GM21381 (cell line): ENCODE measurements at regions not wholly inside any gene's neighbourhood (a gene's known extent, or its start where the extent isn't known, plus 50 kb on each side); places are given as distances from the start of the nearest gene placed in this dataset.
A peak's percentile ranks its signal among the peaks of the same experiment; 100 is the strongest.

Experiments
- ATAC-seq: cut with Tn5 transposase; IDR thresholded peaks from one replicate; pipeline ENCODE4 v1.9.1; 2021; ENCODE audit warnings: mild to moderate bottlenecking, moderate library complexity; ENCODE audit not compliant: unreplicated experiment

DNA sequence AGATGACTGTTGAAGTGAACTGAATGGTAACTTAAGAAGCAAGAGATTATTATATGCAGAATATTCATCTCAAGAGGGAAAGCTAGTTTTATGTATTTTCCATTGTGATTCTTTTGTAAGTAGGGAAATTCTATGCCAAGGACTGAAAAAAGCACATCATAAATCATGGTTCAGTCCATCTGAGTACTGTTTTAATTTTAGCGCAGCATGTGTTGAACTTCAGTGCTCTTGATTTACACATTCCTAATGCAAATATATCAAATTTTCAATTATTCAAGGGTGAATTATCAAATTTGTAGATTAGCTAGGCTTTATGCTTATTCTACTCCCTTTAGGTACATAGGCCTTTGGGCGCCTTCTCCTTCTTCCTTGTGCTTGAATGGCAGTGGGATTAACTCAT is 50.3 kb upstream of the TCF12 start:
- no peak for ATAC-seq

DNA sequence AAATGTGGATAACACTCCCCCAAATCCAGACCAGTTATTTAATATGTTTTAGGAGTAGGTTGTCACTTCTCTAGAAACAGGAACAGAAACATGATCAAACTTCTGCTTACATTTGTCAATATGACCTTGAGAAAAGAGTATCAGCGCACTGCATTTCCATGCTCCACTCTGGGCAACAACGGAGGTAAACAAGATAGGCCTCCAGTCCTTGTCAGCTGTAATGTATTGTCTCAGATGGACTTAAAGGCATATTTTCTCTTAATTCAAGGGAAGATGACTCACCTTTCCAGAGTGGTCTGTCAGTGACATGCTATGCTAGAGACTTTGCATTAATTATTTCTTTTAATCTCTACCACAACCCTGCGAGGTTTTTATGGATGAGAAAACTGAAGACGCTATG is 51.6 kb upstream of the TCF12 start:
- ATAC-seq: no peak

DNA sequence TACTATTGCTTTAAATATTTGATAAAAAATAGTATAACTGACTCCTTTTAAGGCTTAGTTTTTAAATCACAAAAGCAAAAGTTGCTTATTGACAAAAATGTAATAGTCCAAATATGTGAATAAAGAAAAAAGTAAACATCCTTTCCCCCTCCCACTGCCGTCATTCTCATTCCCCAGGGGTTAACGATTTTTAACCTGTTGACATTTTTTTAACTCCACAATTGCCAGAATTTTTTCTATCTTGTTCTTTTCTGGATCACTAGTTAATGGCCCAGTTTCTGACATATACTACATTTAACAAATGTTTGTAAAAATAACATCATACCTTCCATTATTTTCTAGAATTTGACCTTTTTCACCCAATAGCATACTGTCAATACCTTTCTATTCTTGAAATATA is 60.6 kb upstream of the TCF12 start:
- ATAC-seq: no peak

DNA sequence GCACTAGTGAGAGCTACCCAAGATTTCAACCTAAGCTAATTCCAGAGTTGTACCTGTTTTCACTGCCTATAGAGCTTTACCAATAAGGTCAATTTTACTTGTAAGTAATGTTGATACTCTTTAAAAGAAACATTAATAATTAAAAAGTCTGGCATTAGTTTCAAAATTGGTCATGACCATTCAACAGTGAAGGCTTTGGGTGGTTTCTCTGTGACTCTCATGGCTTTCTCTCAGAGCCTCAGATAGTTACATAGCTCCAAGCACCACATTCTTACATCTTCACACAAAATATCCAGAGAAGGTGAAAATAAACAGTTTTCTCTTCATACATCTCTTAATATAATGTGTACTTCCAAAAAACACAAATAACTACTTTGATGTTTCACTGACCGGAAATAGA is 61.5 kb upstream of the TCF12 start:
- no peak for ATAC-seq

DNA sequence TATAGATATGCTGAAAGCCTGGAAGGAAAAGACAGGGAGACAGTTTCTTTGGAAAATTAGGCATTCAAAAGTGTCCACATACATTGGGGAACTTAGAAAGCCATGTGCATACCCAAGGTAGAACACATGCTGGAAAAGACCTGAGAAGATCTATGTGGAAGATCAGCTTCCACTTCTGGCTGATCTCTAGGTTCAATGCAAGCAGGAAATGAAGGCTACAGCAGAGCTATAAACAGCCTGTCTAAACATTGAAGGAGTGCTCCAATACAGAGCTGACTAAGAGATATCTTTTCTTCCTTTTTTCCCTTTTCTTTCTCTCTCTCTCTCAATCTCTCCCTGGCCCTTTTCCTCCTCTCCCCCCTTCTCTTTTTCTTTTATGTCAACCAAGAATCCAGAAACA is 73.6 kb upstream of the TCF12 start:
- ATAC-seq: no peak

DNA sequence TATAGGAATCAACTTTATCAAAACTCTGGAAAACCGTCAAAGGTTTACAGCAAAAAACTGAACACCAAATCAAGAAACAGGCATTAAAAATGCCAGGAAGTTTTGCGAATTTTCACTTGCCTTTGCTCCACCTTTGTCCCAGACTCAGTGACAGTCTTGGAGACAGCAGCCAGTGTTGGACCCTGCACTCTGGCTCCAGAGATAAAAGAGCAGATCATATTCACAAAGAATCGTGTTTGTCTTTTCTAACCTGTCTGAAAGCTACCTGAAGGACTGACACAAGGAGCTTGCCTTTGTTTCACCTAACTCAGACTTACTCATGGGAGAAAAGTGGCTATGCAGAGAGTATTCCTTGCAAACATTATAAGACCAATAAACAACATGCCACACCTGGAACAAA is 74.0 kb upstream of the TCF12 start:
- ATAC-seq: no peak

DNA sequence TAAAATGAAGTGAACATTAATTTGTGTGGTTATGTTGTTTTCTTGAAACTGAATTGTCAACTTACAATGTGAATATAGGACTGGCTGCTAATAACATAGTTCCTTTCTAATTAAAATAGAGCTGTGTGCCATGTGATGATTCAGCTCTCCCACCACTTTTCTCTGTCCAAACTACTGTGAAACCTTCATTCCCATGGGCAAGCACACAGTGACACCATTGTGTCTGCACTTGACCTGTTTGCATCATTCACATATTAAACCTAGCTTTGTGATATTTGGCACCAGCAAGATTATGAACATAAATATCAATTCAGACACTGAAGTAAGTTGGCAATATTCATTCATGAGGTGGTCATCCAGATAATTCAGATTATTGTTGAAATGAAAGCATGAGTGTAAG is 78.8 kb upstream of the TCF12 start:
- no peak for ATAC-seq

DNA sequence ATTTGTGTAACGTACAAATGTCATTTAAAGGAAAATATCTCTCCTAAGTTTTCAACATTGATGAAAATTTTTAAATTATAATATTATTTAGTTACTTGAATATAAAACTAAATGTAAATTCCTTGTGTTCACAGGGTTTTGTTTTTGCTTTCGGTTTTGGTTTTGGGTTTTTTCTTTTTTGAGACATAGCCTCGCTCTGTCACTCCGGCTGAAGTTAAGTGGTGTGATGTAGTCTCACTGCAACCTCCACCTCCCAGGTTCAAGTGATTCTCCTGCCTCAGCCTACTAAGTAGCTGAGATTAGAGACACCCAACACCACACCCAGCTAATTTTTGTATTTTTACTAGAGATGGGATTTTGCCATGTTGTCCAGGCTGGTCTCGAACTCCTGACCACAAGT is 79.3 kb upstream of the TCF12 start:
- ATAC-seq: no peak

DNA sequence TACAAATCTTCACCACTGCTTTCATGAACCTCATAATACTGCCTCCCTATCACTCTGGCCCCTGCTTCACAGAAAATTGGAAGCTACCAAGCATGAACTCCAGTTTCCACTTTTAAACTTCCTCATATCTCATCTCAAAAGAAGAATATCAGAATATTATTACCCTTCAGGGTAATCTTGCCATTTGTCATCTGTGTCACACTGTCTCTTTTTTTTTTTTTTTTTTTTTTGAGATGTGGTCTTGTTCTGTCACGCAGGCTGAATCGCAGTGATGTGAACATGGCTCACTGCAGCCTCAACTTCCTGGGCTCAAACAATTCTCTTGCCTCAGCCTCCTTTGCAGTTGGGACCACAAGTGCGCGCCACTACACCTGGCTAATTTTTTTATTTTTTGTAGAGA is 80.4 kb upstream of the TCF12 start:
- no peak for ATAC-seq

DNA sequence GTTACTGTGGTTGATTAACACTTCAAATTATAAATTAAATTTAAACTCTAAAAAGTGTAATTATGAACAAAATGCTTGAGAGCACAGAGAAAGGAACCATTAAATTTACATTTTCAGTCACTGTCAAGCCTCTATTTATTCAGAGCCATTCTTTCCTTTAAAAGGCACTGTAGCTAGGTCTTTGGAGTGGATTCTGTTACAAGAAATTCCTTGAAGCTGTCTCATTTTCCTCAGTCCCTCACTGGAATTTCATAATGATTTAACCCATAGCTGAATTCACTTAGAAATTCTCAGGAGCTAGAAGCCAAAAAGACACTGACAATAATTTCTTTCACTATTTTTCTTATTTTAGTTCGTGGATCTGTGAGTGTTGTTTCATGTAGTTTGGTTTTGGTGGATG is 81.2 kb upstream of the TCF12 start:
- no peak for ATAC-seq

DNA sequence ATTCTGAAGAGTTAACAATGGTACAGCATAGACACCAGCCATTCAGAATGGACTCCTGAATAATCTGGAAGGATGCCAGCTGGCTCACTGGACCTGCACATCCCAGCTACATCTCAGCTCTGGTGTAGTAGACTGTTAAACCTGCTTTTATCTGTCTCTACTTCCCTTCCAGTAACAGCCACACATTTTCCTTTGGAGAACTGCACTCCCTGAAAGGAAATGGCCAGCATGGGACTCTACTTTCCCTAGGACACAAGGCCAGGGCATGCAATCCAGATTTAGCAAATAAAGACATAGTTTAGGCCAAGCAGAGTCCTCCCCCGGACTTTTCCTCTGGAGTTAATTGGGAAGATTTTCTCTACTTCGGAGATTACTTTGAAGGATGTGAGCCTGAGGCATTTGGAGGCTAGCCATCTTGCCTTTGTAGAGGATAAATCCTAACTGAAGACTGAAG is 82.7 kb upstream of the TCF12 start:
- no peak for ATAC-seq

DNA sequence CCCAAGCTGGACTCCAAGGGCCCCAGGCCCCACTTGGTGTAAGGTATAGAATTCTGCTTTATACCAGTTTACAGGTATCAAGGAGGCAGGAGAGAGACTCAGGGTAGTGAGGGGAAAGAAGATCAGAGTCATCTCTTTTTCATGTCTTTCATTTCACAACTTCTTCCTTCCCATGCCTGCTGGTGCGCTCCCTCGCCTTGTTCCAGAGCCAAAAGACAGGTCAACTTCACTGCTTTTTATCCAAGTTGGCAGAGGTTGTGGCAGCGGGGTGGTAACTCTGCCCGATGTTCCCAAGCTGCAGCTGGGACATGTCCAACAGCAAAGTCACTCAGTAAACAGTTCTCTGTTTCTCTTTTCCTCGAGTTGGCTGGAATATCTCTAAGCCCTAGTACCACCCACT is 86.3 kb upstream of the TCF12 start:
- ATAC-seq: no peak

DNA sequence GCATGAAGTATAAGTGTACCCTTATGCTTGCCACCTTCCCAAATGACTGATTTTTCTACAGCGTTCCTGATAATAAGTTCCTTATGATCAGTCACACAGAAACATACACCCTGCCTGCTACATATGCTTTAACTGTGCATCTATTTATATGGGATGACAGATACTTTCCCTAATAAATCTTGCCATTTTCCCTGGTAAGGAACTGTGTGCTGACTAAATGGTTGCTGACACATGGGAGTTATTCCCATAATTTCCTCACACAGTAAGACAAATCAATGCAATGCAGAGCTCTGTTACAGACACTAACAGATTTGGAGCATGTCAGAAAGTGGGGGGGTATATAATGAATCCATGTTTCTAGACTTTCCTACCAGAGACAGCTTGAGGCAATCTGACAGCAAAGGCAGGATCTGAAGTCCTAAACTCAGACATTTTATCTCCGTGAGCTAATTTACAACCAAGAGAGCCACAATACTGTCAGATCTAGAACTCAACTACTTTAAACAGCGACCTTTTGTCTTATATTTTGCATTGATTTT is 86.9 kb upstream of the TCF12 start:
- ATAC-seq: no peak

DNA sequence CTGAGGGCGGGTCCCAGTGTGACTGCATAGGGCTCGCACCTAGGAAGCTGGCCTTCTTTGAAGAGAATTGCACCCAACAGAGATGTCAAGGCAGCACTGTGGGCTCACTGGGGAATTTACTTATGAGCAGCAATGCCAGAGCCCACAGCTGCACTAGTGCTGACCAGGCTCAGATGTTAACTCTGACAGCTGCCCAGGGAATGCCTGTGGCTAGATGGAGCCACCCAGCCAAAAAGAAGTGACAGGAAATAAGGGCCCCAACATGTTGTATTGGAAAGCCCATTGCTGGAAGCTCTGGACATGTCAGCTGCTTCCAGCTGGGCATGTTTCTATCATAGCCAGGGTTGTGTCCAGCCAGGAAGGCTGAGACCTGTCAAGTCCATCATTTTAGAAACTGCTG is 90.9 kb upstream of the ZNF280D start:
- ATAC-seq: no peak

DNA sequence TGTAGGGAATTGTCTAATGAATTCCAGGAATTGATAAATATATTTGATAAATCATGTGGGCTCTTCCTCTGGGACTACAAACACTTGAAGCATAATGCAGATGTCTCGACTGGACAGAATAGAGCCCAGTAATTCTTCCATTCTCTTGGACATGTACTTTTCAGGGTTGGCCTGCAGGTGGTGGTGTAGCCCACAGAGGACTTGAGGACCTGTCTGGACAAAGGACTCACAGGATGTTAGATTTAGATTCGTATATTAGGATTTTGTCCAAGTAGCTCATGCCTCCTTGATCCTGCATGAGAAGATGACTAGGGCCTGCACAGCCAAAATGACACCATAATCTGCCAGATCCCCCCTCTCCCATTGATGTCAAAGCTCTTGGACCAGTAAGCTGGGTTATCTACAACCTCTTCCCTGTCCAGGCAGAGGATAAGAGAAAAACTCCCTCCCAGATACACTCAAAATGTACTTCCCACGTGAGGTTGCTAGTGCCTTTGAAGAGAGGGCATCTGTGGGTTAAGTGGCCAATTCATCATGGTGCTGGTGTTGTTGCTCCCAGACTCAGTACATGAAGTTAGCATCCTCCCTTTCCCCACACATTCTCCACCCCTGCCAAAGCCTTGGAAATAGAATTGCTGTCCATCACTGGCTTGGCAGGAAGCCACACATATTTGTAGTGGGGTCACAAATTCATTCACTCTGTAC is 88.6 kb upstream of the ZNF280D start:
- ATAC-seq: peak; percentile 80

DNA sequence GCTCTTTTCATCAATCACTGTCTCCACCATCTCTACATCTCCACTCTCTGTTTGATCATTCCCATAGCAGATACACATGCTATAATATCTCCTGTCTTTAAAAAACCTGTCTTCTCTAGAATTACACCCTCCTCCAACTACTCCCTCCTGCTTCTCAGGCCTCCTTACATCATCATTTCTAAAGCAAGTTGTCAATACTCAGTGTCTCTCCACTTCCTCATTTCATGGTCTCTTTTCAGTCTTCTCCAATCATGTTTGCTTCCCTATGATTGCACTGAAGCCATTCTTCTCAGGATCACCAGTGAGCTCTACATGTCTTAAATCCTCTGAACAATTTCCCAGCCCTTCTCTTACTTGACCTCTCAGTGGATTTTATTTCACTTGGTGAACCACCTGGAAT is 87.0 kb upstream of the ZNF280D start:
- no peak for ATAC-seq

DNA sequence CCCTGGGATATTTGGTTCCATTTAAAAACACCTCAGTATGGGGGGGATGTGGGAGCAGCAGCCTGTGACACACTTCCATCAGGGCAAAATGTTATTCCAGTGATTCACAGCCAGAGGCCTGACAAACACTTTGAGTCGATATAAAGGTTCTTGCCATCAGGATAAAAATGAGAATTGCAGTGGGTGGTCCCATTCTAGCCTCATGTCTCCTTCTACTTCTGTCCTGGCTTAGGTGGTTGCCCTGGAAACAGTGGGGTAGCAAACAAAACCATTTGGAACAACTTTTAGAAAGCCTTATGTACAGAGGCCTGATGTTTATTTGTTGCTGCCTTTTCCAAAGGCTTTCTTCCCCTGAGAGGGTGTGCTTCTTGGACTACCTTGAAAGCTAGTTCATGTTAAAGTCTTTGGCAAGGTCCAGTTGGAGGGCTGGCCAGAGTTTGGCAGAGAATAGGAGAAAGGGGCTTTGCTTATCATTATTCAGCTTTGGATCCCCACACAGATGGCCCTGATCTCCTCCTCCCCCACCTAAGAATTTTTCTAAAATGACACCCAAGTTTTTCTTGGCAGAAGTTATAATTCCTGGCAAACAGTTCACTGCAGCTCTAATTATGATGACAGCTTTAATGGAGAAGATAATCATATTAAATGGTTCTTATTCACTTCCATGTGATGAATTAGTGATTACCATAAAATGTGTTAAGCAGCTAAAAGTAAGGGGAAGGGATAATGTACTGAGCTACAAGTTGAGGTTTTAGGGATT is 84.2 kb upstream of the ZNF280D start:
- no peak for ATAC-seq

DNA sequence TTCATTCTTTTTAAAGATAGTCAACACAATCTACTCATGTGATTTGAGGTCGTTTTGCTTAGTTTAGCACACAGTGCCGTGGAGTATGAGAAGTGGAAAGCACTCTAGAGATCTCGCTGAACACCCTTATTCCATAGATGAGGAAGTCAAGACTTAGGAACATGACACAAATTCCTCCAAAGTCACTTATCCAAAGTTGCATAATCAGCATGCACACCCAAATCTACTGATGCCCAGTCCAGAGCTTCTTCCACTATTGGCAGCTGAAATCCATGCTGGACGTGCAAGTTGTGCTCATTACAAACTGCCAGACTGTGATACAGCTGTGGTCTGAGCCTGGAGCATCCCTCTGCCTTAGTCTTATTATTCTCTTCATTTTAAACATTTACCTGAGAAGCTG is 83.5 kb upstream of the ZNF280D start:
- ATAC-seq: no peak

DNA sequence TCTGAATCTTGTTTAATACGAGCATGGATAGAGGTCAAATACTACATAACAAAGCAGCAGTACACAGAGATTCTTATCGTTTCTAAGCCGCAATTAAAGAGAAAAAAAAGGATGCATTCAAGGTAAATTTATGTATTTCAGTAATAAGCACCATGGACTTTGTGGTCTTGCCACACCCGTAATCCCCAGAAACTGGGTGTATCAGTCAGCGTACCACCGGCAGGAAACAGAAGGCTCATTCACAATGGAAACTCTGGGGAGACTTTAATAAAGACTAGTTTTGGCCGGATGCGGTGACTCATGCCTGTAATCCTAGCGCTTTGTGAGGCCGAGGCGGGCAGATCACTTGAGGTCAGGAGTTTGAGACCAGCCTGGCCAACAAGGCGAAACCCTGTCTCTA is 81.9 kb upstream of the ZNF280D start:
- ATAC-seq: no peak

DNA sequence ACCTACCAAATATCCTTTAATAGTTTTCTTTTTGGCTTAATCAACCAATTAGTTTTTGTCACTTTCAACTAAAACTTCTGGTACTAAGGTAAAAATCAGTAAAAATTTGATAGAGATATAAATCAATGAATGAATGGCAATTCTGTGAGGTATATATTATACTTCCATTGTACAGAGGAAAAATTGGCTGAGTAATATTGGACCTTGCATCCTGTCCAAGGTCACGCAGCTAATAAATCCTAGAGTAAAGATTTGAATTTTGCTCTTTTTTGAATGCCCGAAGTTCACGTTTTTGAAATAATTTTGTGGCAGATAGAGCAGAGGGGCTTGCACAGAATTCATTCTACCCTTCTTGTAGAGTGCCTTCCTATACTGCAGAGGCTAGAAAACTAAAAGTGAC is 81.1 kb upstream of the ZNF280D start:
- no peak for ATAC-seq

DNA sequence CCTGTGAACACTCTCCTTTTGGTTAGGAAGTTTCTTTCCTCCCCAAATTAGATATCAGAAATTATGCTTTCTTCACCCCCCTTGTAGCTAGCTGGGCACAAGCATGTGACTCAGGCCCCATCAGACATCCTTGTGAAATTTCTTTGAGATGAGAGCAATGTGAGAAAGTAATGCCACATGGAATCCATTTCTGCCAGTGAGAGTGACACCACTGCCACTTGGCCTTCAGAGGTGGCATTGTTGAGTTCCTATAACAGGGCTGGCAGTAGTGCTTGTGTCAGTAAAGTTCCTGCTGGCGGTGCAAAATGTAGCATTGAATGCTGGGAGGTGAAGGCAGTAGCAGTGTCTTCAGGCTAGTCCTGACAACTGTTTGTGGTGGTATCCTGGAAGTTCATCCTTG is 80.7 kb upstream of the ZNF280D start:
- ATAC-seq: no peak

DNA sequence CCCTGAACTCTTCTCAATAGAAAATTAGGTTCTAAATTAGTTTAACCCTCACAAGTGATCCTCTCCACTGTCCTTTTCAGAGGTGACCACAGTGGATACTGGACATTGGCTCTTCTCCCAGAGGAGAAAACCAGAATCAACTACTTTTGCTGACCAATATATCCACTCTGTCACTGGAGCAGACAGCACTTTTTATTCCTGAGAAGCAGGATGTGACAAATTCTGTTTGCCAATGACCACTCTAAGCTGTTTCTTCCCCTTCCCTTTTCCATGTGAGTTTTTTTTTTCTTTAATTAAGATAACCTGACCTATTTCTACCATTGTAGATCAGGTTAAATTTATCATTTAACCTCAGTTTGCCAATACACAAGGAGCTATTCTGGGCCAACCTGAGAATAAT is 79.7 kb upstream of the ZNF280D start:
- ATAC-seq: no peak
